ENCODE measurements at regions not wholly inside any gene's neighbourhood (a gene's known extent, or its start where the extent isn't known, plus 50 kb on each side); places are given as distances from the start of the nearest gene placed in this dataset.

DNA sequence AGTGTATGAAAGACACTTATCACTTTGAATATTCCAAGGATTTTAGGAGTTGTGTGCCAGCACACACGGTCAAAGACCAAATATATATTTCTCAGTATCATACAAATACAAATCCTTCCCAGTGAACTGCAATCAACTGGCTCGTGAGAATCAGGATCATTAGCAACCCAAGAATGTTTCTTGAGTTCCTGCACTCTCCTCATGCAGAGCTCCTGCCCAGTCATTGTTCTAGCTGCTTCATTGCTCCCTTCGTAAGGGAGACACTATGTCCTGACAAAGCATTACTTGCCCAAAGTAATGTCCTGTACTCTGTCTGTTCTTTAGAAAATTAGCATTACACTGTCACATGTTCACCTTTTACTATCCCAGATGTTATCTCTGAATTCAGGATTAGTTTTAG is 92.0 kb upstream of the SLC4A7 start:
- TF ChIP-seq, protein P1, sequence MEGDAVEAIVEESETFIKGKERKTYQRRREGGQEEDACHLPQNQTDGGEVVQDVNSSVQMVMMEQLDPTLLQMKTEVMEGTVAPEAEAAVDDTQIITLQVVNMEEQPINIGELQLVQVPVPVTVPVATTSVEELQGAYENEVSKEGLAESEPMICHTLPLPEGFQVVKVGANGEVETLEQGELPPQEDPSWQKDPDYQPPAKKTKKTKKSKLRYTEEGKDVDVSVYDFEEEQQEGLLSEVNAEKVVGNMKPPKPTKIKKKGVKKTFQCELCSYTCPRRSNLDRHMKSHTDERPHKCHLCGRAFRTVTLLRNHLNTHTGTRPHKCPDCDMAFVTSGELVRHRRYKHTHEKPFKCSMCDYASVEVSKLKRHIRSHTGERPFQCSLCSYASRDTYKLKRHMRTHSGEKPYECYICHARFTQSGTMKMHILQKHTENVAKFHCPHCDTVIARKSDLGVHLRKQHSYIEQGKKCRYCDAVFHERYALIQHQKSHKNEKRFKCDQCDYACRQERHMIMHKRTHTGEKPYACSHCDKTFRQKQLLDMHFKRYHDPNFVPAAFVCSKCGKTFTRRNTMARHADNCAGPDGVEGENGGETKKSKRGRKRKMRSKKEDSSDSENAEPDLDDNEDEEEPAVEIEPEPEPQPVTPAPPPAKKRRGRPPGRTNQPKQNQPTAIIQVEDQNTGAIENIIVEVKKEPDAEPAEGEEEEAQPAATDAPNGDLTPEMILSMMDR (IDR thresholded peaks at IDR 0.05; ENCODE audit: low read length) = no peak
- no peak for TF ChIP-seq EZH2 (optimal IDR thresholded peaks at IDR 0.05; ENCODE audit: low read depth, low read length)
- TF ChIP-seq EZH2phosphoT487 (IDR thresholded peaks at IDR 0.05; ENCODE audit: low read length) = no peak

Data from MM.1S (cell line).